Esophagus muscularis mucosa (tissue), 4 donors: ENCODE measurements at regions not wholly inside any gene's neighbourhood (a gene's known extent, or its start where the extent isn't known, plus 50 kb on each side); places are given as distances from the start of the nearest gene placed in this dataset.

Experiments used
- DNase-seq: peaks from one replicate; pipeline ENCODE4 v3.0.0-alpha.2; 2017; ENCODE audit errors: extremely low spot score
- H3K27ac ChIP-seq, 4 donors: fragments of 200-600 bp; sonication (generic); replicated peaks in 1 of 4; 1 replicate in 3 of 4; 2 replicates in 1 of 4; pipeline ENCODE4 v1.5.1; 2016 to 2019; ENCODE audit warnings: mild to moderate bottlenecking in 1 of 4
- H3K27me3 ChIP-seq, 4 donors: fragments of 200-600 bp; sonication (generic); one replicate each; pipeline versions ENCODE4 v1.5.1 to v1.6.0; 2016 to 2019
- H3K36me3 ChIP-seq, 4 donors: fragments of 200-600 bp; sonication (generic); one replicate each; pipeline ENCODE4 v1.5.1; 2016 to 2019
- H3K4me1 ChIP-seq, 4 donors: fragments of 200-600 bp; sonication (generic); one replicate each; pipeline ENCODE4 v1.5.1; 2016 to 2019
- H3K4me3 ChIP-seq, 4 donors: fragments of 200-600 bp; sonication (generic); 1 replicate in 2 of 4; 2 replicates in 2 of 4; pipeline ENCODE4 v1.5.1; 2016 to 2019; ENCODE audit warnings: mild to moderate bottlenecking in 4 of 4, moderate library complexity in 1 of 4
- H3K9me3 ChIP-seq, 4 donors: fragments of 200-600 bp; sonication (generic); 1 replicate in 3 of 4; 2 replicates in 1 of 4; pipeline ENCODE4 v1.5.1; 2016 to 2019
- EP300 ChIP-seq: sonication (generic); formaldehyde crosslinking; IDR thresholded peaks from one replicate; pipeline ENCODE4 v1.6.1; 2017; ENCODE audit warnings: antibody characterized with exemption
- POLR2A ChIP-seq: fragments of 450-650 bp; IDR thresholded peaks from one replicate; pipeline ENCODE4 v1.6.1; 2017; ENCODE audit warnings: antibody characterized with exemption, moderate library complexity, mild to moderate bottlenecking, low read depth
- POLR2AphosphoS5 ChIP-seq, 2 donors: sonication (generic); formaldehyde crosslinking; IDR thresholded peaks; one replicate each; pipeline ENCODE4 v1.6.1; 2017; ENCODE audit warnings: antibody characterized with exemption in 2 of 2
- WGBS: methylation state at CpG from one replicate; pipeline ENCODE4 v1.1.5; 2018; 5-methylcytosine and 5-hydroxymethylcytosine counted together
- intact Hi-C: fragments of 100-400 bp; cut with DNase I; formaldehyde crosslinking; loops from one replicate; pipeline ENCODE4 v1.15.1; 2023
- TF ChIP-seq, protein P1 (sequence below), 3 experiments: fragments of 200-600 bp in 2 of 3; fragments of 450-650 bp in 1 of 3; sonication (generic) in 2 of 3; IDR thresholded peaks; one replicate each; pipeline ENCODE4 v1.5.1; 2017 to 2019; ENCODE audit warnings: antibody characterized with exemption in 3 of 3, mild to moderate bottlenecking in 2 of 3, moderate library complexity in 1 of 3

DNA sequence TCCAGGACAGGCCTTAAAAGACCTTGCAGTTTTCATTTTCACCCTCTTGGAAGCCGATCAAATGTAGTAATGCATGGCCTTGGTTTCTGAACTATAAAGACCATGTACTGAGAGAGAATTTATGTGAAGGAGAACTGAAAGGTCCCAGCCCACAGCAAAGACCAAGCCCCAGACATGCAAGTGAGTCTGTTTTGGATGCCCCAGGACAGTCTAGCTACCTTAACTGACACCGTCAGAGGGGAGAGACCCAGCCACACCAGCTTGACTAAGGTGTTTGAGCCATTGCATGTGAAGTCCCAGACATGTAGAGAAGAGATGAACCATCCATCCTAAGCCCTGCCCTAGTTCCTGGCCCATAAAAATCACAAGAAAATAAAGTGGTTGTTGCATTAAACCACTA, 316.8 kb upstream of the GATB start:
- TF ChIP-seq POLR2A (no peak), POLR2AphosphoS5 (IDR thresholded peaks at IDR 0.05) (no peak), EP300 (no peak)
- TF ChIP-seq, protein P1, sequence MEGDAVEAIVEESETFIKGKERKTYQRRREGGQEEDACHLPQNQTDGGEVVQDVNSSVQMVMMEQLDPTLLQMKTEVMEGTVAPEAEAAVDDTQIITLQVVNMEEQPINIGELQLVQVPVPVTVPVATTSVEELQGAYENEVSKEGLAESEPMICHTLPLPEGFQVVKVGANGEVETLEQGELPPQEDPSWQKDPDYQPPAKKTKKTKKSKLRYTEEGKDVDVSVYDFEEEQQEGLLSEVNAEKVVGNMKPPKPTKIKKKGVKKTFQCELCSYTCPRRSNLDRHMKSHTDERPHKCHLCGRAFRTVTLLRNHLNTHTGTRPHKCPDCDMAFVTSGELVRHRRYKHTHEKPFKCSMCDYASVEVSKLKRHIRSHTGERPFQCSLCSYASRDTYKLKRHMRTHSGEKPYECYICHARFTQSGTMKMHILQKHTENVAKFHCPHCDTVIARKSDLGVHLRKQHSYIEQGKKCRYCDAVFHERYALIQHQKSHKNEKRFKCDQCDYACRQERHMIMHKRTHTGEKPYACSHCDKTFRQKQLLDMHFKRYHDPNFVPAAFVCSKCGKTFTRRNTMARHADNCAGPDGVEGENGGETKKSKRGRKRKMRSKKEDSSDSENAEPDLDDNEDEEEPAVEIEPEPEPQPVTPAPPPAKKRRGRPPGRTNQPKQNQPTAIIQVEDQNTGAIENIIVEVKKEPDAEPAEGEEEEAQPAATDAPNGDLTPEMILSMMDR (IDR thresholded peaks at IDR 0.05), result no peak
- Histone ChIP-seq H3K27ac (no peak overlapping the region), H3K4me3 (no peak overlapping the region), H3K36me3 (no peaks in the 10 kb centered on the region), H3K9me3 (no peaks in the 10 kb centered on the region), H3K4me1 (no peaks in the 10 kb centered on the region), H3K27me3 (no peaks in the 10 kb centered on the region)
- 96% methylated on average over 2 of the region's 2 CpGs for WGBS
- intact Hi-C loops, result no loop called here
- DNase-seq, result peak; percentile 78

DNA sequence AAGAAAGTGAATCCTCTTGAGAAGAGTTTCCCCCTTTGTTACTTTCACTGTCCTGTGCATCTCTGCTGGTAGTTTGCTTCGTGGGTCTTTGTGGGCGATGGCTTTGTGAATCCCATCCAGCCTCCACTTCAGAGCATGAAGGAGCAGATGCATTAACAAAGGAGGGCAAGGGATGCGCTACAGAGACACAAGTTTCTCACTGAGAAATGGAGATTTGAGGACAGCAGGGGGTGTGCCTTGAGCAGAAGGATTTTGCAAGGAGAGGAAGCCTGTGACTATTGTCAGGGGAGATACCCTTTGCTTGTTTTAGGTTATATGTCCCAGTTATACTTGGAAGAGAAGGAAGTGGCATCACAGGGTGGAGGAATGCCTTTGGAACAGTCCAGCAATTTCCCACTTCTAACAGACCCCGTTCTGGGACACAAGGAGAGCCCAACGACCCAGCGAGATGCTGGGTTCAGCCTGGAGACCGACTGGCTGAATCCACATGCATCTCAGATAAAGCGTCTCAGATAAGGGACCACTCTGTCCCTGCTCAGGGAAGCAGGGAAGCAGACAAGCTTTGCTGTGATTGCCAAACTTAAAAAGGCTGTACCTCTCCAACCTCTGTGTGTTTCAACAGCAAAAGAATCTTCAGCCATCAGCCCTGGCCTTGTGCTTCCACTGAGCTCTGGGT, 314.6 kb upstream of the GATB start:
- WGBS, result 82% methylated on average over 8 of the region's 8 CpGs
- Histone ChIP-seq H3K36me3 (no peaks in the 10 kb centered on the region), H3K9me3 (no peaks in the 10 kb centered on the region), H3K4me3 (no peak overlapping the region), H3K4me1 (no peaks in the 10 kb centered on the region), H3K27ac (no peak overlapping the region), H3K27me3 (no peaks in the 10 kb centered on the region)
- DNase-seq, result peak; percentile 79
- TF ChIP-seq POLR2A, result no peak
- TF ChIP-seq POLR2AphosphoS5 (IDR thresholded peaks at IDR 0.05), result no peak
- no peak for TF ChIP-seq EP300
- TF ChIP-seq, protein P1 (IDR thresholded peaks at IDR 0.05), result no peak
- intact Hi-C loops, result no loop called here

GRCh38 chr4:152074573-152074972, 313.8 kb upstream of the GATB start:
- intact Hi-C loops, result no loop called here
- H3K27ac ChIP-seq, result no peak overlapping the region
- no peaks in the 10 kb centered on the region for H3K9me3 ChIP-seq
- no peaks in the 10 kb centered on the region for H3K4me1 ChIP-seq
- no peaks in the 10 kb centered on the region for H3K27me3 ChIP-seq
- DNase-seq, result no peak
- TF ChIP-seq EP300 (no peak), POLR2A (no peak), POLR2AphosphoS5 (IDR thresholded peaks at IDR 0.05) (no peak)
- TF ChIP-seq, protein P1 (IDR thresholded peaks at IDR 0.05), result no peak
- H3K4me3 ChIP-seq, result no peak overlapping the region
- H3K36me3 ChIP-seq, result no peaks in the 10 kb centered on the region
- 71% methylated on average over 1 of the region's 1 CpG for WGBS

GRCh38 chr4:152074088-152074437, 313.3 kb upstream of the GATB start:
- Histone ChIP-seq H3K4me3 (no peak overlapping the region), H3K27ac (no peak overlapping the region), H3K9me3 (no peaks in the 10 kb centered on the region), H3K4me1 (no peaks in the 10 kb centered on the region), H3K36me3 (no peaks in the 10 kb centered on the region), H3K27me3 (no peaks in the 10 kb centered on the region)
- TF ChIP-seq POLR2AphosphoS5 (IDR thresholded peaks at IDR 0.05), result no peak
- intact Hi-C loops, result no loop called here
- 100% methylated on average over 1 of the region's 1 CpG for WGBS
- DNase-seq, result no peak

- Histone ChIP-seq H3K9me3 (no peaks in the 10 kb centered on the region), H3K27ac (no peak overlapping the region), H3K4me1 (no peaks in the 10 kb centered on the region), H3K36me3 (no peaks in the 10 kb centered on the region), H3K27me3 (no peaks in the 10 kb centered on the region), H3K4me3 (no peak overlapping the region)
- TF ChIP-seq POLR2AphosphoS5 (IDR thresholded peaks at IDR 0.05) (no peak), POLR2A (no peak)
- DNase-seq, result peak; percentile 86
- 81% methylated on average over 9 of the region's 9 CpGs for WGBS
- intact Hi-C loops, result no loop called here
Observed at GRCh38 chr4:152073351-152074087, 312.7 kb upstream of the GATB start.
